MCF 10A (cell line): ENCODE measurements at regions not wholly inside any gene's neighbourhood (a gene's known extent, or its start where the extent isn't known, plus 50 kb on each side); places are given as distances from the start of the nearest gene placed in this dataset.

Experiments
- BruUV-seq: library from RNA; stranded (reverse); fragments of 400-500 nt; replicated peaks from 2 replicates; lab custom pipeline; 2021; lab: Mats Ljungman, UMichigan
- CTCF ChIA-PET: fragments of 300-600 bp; sonication (Branson Sonifier 250); formaldehyde crosslinking; extraction: SDS; loops from one replicate; lab custom pipeline; 2021; ENCODE audit warnings: antibody characterized with exemption, inconsistent platforms; lab: Yijun Ruan, JAX
- POLR2A ChIA-PET: fragments of 300-600, 350-650 bp; sonication (Branson Sonifier 250); formaldehyde crosslinking; extraction: SDS; loops from one replicate; lab custom pipeline; 2020; ENCODE audit warnings: antibody characterized with exemption, inconsistent platforms; lab: Yijun Ruan, JAX
- DNase-seq: peaks from one replicate; pipeline ENCODE4 v3.0.0-alpha.2; 2018; ENCODE audit not compliant: unreplicated experiment
- H3K27ac Mint-ChIP-seq: one replicate; pipeline ENCODE4 v1.8.0; 2022; ENCODE audit warnings: mild to moderate bottlenecking, low read depth, mixed read lengths; ENCODE audit not compliant: unreplicated experiment
- H3K27me3 Mint-ChIP-seq: one replicate; pipeline ENCODE4 v1.8.0; 2022; ENCODE audit warnings: mixed read lengths; ENCODE audit not compliant: insufficient read depth, unreplicated experiment
- H3K36me3 Mint-ChIP-seq: one replicate; pipeline ENCODE4 v1.8.0; 2022; ENCODE audit warnings: mild to moderate bottlenecking, moderate library complexity, mixed read lengths; ENCODE audit not compliant: insufficient read depth, unreplicated experiment
- H3K4me1 Mint-ChIP-seq: one replicate; pipeline ENCODE4 v1.8.0; 2022; ENCODE audit warnings: mixed read lengths; ENCODE audit not compliant: insufficient read depth, unreplicated experiment
- H3K4me3 Mint-ChIP-seq: one replicate; pipeline ENCODE4 v1.8.0; 2022; ENCODE audit warnings: mild to moderate bottlenecking, moderate library complexity, mixed read lengths; ENCODE audit not compliant: unreplicated experiment
- H3K9me3 Mint-ChIP-seq: one replicate; pipeline ENCODE4 v1.8.0; 2022; ENCODE audit warnings: mixed read lengths; ENCODE audit not compliant: unreplicated experiment
- CTCF ChIP-seq: fragments of 200-600 bp; IDR thresholded peaks from one replicate; pipeline ENCODE4 v1.8.0; 2022; ENCODE audit warnings: antibody characterized with exemption, mild to moderate bottlenecking; ENCODE audit not compliant: unreplicated experiment
- intact Hi-C: fragments of 100-400 bp; cut with micrococcal nuclease; formaldehyde crosslinking; loops from 2 replicates; pipeline ENCODE4 v1.14.1; 2022

DNA sequence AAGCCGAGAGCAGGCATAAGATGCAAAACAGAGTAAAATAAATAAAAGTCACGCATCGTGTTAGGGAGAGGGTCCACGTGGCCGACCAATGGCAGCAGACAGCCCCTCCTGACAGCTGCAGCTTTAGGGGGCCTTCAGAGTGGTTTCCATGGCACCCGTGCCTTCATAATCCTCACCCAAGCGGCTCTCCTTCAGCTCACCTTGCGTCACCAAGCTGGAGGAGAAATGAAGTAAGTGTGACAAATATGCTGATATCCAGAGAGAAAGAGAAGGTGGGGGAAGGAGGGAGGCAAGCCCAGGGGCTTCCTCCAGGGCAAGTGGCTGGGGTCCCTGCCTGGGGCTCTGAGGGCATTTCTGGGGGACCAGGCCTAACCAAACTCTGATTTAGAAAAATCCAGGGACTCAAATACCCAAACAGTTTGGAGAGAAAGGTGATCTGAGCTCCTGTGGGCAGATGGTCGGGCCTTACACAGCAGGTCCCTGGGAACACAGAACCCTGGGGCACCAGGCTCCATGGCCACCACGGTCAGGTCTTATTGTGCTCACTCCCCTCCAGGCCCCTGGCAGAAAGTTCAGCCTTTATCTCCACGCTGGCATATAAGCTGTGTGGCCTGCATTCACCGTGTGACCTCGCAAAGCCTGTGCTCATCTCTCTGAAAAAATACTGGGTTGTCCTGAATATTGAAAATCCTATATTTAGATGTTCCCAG, 80.7 kb upstream of the TNRC6C start:
- Mint-ChIP-seq H3K27me3 (peaks cover 25% of the 10 kb centered on the region), H3K4me1 (peaks cover 15% of the 10 kb centered on the region), H3K27ac (no peak overlapping the region), H3K36me3 (peaks cover 6% of the 10 kb centered on the region), H3K9me3 (peaks cover 11% of the 10 kb centered on the region), H3K4me3 (no peak overlapping the region)
- CTCF ChIA-PET: no interaction called here
- TF ChIP-seq CTCF: no peak
- POLR2A ChIA-PET: interaction anchor here (0.6 kb wide), 1 partner anchor 59 kb away, joined by 3 read pairs; no protein-coding TSS in a partner anchor
- no TSS peak for BruUV-seq
- no peak for DNase-seq
- intact Hi-C loops: no loop called here

- ChIA-PET POLR2A (interaction anchor here (0.7 kb wide), 1 partner anchor 1079 kb away, joined by 3 read pairs; no protein-coding TSS in a partner anchor), CTCF (interaction anchor here (0.6 kb wide), 1 partner anchor 233 kb away, joined by 3 read pairs; no protein-coding TSS in a partner anchor)
- Mint-ChIP-seq H3K9me3 (peaks cover 11% of the 10 kb centered on the region), H3K4me3 (no peak overlapping the region), H3K36me3 (peaks cover 6% of the 10 kb centered on the region), H3K27ac (no peak overlapping the region), H3K27me3 (peaks cover 9% of the 10 kb centered on the region), H3K4me1 (peaks cover 15% of the 10 kb centered on the region)
- intact Hi-C loops: no loop called here
- no peak for DNase-seq
- no peak for TF ChIP-seq CTCF
- BruUV-seq: no TSS peak
These were observed 79.1 kb upstream of the TNRC6C start for GRCh38 chr17:77879226-77879895.

- peaks cover 11% of the 10 kb centered on the region for H3K9me3 Mint-ChIP-seq
- peaks cover 4% of the 10 kb centered on the region for H3K27me3 Mint-ChIP-seq
- H3K4me1 Mint-ChIP-seq: peaks cover 15% of the 10 kb centered on the region
- no peak overlapping the region for H3K27ac Mint-ChIP-seq
- H3K36me3 Mint-ChIP-seq: peaks cover 6% of the 10 kb centered on the region
- intact Hi-C loops: loop anchor here (10.0 kb wide), 1 partner anchor 45 kb away; no protein-coding TSS in a partner anchor
- DNase-seq: no peak
- POLR2A ChIA-PET: interaction anchor here (0.7 kb wide), 1 partner anchor 1093 kb away, joined by 3 read pairs; no protein-coding TSS in a partner anchor
- TF ChIP-seq CTCF: no peak
- H3K4me3 Mint-ChIP-seq: no peak overlapping the region
- CTCF ChIA-PET: no interaction called here
- BruUV-seq: no TSS peak
These were observed 78.6 kb upstream of the TNRC6C start for GRCh38 chr17:77879896-77880280.
